GM19468 (cell line): ENCODE measurements at regions not wholly inside any gene's neighbourhood (a gene's known extent, or its start where the extent isn't known, plus 50 kb on each side); places are given as distances from the start of the nearest gene placed in this dataset.
"Not testable (repeated sequence)": the region's sequence is repeated elsewhere in the genome, so short reads cannot be mapped to it uniquely, and the experiment has no call there.

ENCODE experiments used
- ATAC-seq: cut with Tn5 transposase; IDR thresholded peaks from one replicate; pipeline ENCODE4 v1.9.1; 2021; ENCODE audit warnings: mild to moderate bottlenecking, moderate library complexity, moderate number of reproducible peaks; ENCODE audit not compliant: unreplicated experiment; ENCODE audit errors: extremely low read depth

- ATAC-seq, result no peak
These were observed 1273.6 kb upstream of the SLC39A10 start for GRCh38 chr2:194383401-194383800.

DNA sequence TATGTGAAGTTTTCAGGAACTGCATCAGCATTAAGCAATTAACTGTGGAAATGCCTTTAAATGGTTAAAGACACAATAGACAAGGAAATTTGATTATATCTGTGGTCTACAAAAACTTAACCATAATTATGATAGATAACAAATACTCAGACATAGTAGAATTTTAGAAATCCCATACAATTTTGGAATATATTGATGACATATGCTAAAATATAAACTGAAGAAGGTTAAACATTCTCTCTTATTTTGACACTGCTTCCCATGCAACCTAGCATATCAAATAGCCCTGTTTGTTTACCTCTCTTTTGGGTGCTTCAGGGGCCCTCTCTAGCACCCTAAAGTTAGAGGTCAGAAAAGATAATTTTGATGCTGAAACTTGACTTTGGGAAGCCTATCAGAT lies 1274.8 kb upstream of the SLC39A10 start:
- ATAC-seq, result no peak

GRCh38 chr2:194380011-194380410 lies 1277.0 kb upstream of the SLC39A10 start:
- no peak for ATAC-seq

DNA sequence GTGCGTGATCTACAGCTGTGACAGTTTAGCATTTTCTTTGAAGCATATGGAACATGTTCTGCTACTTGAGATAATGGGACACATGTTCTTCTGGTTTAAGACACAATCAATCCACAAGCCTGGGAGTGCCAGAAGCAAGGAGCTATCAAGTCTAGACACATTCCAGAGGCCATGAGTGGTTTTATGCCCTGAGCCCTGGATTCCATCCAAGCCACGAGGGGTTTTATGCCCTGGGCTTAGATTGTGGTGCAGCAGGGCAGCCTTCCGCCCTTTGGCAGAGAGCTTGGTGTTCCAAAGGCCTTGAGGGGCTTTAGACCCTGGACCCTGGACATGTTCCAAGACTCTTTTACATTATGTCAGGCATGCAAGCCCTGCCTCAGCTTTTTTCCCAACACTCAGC lies 1289.6 kb upstream of the SLC39A10 start:
- ATAC-seq, result not testable (repeated sequence)

DNA sequence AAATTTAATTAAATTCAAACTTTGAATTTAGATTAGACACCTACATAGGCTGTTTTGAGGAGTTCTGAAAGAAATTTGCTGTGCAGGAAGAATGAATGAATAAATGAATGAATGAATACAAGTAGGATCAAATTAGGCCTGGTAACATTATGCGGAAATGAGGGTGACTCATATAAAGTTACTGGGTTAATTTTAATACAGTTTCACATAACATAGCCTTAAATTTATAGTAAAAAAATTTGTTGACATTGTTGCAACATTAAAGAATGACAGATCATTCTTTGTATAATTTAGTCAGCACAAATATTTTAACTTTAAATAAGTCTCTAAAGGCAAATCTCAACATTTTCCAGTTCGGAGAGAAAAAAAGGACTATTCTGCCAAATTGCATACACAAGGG lies 1293.1 kb upstream of the SLC39A10 start:
- ATAC-seq, result no peak

DNA sequence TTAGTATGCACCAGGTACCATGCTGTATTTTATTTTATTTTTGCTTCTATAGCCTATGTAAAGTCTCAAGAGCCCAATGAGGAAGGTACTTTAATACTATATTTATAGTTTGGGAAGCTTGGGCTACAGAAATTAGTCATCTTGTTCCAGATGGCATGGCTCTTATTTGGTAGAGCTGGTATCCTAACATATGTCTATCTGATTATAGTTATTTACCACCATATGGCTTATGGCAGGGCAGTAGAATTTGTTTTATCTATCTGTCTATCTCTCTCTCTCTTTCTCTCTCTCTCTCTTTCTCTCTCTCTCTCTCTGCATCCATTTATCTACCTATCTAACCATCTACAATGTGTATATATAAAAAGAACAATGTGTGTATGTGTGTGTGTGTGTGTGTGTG lies 1293.7 kb upstream of the SLC39A10 start:
- ATAC-seq, result no peak

DNA sequence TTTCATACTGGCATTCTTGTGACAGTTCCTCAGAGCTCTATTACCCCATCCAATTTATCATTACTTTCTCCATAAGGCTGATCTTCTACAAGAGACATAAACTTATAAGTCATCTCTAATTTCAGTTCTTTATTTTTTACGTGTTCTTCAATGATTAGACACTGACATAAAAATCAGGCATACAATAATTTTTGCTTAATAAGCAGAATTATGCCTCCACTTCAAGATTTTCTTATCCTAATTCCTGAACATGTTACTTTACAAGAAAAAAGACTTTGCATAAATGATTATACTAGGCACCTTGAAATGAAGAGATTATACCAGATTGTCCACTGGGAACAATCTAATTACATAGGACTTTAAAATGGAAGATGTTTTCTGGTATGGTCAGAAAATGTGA lies 1304.5 kb upstream of the SLC39A10 start:
- ATAC-seq, result no peak

GRCh38 chr2:194346193-194346592 lies 1310.8 kb upstream of the SLC39A10 start:
- no peak for ATAC-seq

DNA sequence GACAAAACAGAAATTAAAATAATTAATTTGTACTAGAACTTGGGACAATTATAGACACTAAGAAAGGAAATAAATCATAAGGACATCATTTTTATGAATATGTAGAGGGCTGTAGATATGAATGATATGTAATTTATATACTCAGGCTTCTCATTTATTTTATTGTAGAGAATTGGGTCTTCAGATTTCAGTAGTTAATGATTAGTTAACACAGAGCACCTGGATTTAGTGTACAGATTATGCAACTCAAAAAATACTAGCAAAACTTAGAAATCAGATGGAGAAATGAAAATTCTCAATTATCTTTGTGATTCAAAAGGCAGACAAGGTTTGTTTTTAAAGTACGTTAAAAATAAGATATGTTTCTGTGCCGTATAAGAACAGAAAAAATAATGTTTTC lies 1311.7 kb upstream of the SLC39A10 start:
- no peak for ATAC-seq

GRCh38 chr2:194343167-194343566 lies 1313.9 kb upstream of the SLC39A10 start:
- ATAC-seq, result no peak

DNA sequence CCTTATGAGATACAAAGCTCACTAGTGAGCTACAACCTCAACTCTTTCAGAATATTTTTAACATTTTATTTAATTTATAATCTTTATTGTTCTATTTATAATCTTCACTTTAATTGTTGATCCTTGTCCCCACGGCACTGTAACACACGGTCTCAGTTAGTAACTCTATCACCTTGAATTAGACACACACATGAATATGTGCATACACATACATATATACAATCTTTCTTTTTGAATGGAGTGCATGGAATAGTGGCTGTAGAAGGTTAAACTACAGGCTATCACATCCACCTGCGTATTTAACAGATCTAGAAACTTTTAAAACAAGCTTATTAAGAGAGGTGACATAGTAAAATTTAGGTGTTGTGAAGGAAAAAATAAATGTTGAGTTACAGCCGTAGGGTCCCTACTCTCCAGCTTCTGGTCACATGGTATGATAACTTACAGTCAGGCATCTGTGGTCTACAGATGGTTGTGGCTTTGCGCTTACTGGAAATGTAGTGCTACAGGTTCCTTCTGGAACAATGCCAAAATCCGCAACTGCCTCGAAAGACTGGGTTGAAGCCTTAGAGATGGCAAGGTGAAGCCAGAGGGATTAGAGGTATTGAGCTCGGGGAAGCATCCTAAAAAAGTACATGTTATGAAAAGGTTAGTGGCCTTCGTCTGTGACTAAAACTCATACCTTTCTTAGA lies 1324.1 kb upstream of the SLC39A10 start:
- ATAC-seq, result no peak

GRCh38 chr2:194328456-194328855 lies 1328.6 kb upstream of the SLC39A10 start:
- ATAC-seq, result no peak

DNA sequence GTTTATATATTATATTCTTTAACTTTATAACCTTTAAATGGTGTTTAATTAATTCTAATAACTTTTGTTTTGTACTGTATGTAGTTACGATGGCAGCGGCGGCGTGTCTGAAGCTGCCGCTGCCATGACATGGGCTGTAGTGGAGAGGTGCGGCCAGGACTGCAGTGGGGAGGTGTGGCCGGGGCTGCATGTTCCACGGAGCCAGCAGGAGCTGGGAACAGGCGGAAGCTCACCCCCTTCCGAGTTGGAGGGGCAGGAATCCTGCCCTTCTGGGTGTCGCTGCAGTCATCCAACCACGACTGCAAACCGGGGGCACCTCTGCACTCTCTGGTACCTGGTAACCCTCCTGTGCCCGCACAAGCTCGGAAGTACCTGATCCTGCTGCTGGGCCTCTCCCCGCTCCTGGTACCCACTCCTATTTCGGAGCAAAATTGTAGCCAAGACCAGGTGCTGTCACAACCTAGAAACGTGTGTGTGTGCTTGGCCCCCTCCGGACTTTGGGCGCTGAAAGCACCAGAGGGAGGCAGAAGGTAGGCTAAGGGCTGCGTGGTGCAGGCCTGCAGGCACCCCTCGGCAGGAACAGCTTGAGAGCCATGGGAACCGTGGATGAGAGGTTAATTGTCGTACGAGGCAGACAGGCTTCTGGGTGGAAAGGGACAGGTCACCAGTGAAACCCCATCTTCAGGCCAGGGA lies 1329.7 kb upstream of the SLC39A10 start:
- ATAC-seq, result no peak

DNA sequence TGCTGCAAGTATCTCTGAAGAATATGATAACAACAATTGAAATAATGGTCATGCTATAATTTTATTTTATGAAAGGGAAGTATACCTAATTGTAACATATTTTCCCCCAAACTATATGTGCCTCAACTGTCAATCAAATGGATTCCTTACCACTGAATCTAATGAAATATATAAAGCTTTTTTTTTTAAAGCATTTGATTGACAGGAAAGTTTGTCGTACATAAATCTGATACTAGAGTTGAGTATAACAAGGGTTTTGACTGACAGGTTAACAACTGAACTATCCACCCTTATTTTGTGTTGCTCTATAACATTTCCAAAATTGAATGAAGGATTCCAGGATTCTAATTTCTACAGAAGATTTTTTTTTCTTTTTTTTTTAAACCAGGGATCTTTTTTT lies 1333.3 kb upstream of the SLC39A10 start:
- no peak for ATAC-seq

- no peak for ATAC-seq
These were observed 1336.5 kb upstream of the SLC39A10 start for GRCh38 chr2:194320520-194320919.

DNA sequence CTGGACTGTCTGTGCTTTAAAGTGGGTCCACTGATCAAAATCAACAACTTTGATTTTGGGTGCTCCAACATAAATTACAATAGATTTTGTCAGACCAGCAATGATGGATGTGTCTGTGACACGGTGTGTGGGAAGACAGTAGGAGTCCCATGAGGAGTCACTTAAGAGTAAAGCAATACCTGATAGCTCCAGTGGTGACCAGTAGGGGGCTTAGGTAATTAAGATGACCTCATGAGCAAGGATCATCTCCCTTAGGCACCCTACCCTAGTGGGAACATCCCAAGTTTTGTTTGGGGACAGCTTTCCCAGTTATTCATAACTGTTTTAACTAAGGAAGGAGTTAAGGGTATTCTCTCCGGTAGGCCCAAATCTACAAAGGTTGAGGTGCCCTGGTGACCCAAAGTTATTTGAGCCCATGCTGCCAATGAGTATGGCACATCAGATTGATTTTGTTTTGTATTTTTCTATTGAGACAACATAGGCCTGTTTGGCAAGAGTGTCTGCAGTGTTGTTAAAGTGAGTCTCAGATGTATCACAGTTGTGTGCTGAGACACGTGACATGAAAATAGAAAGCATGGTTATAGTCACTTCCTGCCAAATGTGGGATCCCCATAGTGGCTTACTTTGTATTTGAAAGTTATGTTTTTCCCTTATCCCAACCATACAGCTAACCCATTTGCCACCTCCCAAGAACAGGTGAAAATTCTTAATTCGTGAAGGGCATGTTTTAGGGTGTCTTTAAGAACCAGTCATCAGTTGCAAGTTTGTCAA lies 1337.6 kb upstream of the SLC39A10 start:
- ATAC-seq, result no peak

- no peak for ATAC-seq
These were observed 1343.0 kb upstream of the SLC39A10 start for GRCh38 chr2:194314042-194314441.

DNA sequence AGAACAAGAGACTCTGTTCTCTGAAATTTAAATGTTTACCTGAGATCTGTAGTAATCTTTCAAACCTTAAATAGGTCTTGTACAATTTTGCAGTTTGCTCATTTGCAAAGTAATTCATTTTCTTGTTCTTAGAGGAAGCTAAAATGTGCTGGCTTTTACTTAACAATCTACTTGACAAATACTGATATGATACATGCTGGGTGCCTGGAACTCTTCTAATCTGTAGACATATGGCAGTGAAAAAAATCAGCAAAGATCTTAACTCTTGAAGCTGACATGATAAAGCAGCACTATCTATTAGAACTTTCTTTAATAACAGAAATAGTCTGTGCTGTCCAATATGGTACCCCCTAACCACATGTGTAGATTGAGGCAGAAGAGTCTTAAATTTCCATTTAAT lies 1352.8 kb upstream of the SLC39A10 start:
- no peak for ATAC-seq

DNA sequence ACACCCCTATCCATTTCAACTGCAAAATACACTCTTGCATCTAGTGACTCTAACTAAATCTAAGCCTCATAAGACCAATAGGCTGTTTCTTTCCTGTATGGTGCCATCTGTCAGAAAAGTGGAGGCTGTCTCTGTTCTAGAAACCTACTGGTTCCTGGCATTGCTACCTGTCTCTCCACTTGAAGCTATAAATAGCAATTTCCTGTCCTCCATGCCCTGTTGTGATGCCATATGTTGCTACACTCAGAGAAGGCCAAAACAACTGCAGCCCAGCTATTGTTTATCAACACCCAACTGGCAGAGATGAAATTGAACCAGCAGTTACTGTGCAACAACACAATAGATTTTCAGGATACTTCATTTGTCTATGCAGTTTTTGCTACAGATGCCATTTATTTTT lies 1355.1 kb upstream of the SLC39A10 start:
- ATAC-seq, result no peak

- no peak for ATAC-seq
These were observed 1362.9 kb upstream of the SLC39A10 start for GRCh38 chr2:194294156-194294555.

DNA sequence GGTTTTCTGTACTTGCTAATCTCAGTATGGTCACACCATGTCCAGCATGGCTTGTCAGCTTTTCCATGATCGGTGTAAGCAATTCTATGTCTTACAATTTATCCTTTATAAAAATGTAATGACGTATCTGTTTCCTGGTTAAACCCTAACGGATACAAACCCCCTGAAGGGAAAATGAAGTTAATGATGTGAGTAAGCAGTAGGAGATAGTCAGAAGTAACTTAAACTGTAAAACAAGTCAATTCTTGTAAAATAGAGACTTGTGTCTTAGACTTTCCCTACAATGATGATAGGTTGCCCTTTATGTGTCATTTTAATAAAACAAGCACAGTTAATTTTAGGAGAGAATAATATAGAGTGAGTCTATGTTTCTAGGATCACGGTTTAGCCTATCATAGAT lies 1365.9 kb upstream of the SLC39A10 start:
- no peak for ATAC-seq
